ENCODE measurements at regions not wholly inside any gene's neighbourhood (a gene's known extent, or its start where the extent isn't known, plus 50 kb on each side); places are given as distances from the start of the nearest gene placed in this dataset.

- peak; percentile 76 for DNase-seq (ENCODE audit: low spot score)
Measured at GRCh38 chr18:75358928-75359327, 68.6 kb downstream of the SMIM21 start.

- no peak for DNase-seq (ENCODE audit: low spot score)
Measured at GRCh38 chr18:75353357-75353756, 74.1 kb downstream of the SMIM21 start.

- no peak for DNase-seq (ENCODE audit: low spot score)
Measured at GRCh38 chr18:75351409-75351808, 76.1 kb downstream of the SMIM21 start.

- DNase-seq (ENCODE audit: low spot score), result no peak
Measured at GRCh38 chr18:75350857-75351256, 76.6 kb downstream of the SMIM21 start.

- peak; percentile 72 for DNase-seq (ENCODE audit: low spot score)
Measured at GRCh38 chr18:75350512-75350839, 77.0 kb downstream of the SMIM21 start.

GRCh38 chr18:75349668-75350511 is 77.6 kb downstream of the SMIM21 start:
- DNase-seq (ENCODE audit: low spot score), result peak; percentile 0

- no peak for DNase-seq (ENCODE audit: low spot score)
Measured at GRCh38 chr18:75346671-75347070, 80.8 kb downstream of the SMIM21 start.

- no peak for DNase-seq (ENCODE audit: low spot score)
Measured at GRCh38 chr18:75344615-75345014, 82.9 kb downstream of the SMIM21 start.

- no peak for DNase-seq (ENCODE audit: low spot score)
Measured at GRCh38 chr18:75344161-75344560, 83.3 kb downstream of the SMIM21 start.

GRCh38 chr18:75343389-75343788 is 84.1 kb downstream of the SMIM21 start:
- DNase-seq (ENCODE audit: low spot score), result no peak

GRCh38 chr18:75341897-75342296 is 85.6 kb downstream of the SMIM21 start:
- DNase-seq (ENCODE audit: low spot score), result no peak

GRCh38 chr18:75341267-75341666 is 86.2 kb downstream of the SMIM21 start:
- no peak for DNase-seq (ENCODE audit: low spot score)

- no peak for DNase-seq (ENCODE audit: low spot score)
Measured at GRCh38 chr18:75339936-75340605, 87.4 kb downstream of the SMIM21 start.

Measured in A172 (cell line).